ENCODE measurements at regions not wholly inside any gene's neighbourhood (a gene's known extent, or its start where the extent isn't known, plus 50 kb on each side); places are given as distances from the start of the nearest gene placed in this dataset.
"Not testable (repeated sequence)": the region's sequence is repeated elsewhere in the genome, so short reads cannot be mapped to it uniquely, and the experiment has no call there.

DNA sequence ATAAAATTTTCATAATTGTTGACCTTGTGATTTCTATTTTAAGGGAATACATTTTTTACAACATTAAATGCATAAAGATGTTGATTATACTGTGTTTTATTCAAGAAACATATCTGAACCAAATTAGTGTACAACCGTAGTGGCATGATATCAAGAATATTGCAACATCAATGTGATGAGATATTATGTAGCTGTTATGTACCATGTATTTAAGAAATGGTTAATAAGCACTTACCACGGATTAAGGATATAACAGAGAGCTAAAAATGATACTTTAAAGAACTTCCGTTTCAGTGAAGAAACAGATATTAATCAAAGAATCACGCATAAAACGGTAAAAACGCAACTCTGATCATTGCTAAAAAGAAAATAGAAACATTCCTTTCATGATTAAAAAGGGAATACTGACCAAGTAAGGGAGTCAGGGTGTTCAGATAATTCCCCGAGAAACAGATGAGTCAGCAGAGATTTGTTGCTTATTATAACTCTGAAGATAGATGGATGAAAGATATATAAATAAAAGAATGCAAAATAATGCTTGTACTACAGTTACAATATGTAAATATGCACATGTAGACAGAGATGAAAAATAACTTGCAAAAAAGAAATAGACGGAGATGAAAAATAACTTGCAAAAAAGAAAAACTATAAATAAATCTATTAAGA lies 281.9 kb upstream of the MAF start:
- intact Hi-C loops (cut with DNase I, micrococcal nuclease), result no loop called here
- H3K4me1 Mint-ChIP-seq (ENCODE audit: low read depth), result no peaks in the 10 kb centered on the region
- CTCF ChIA-PET, result no interaction called here

DNA sequence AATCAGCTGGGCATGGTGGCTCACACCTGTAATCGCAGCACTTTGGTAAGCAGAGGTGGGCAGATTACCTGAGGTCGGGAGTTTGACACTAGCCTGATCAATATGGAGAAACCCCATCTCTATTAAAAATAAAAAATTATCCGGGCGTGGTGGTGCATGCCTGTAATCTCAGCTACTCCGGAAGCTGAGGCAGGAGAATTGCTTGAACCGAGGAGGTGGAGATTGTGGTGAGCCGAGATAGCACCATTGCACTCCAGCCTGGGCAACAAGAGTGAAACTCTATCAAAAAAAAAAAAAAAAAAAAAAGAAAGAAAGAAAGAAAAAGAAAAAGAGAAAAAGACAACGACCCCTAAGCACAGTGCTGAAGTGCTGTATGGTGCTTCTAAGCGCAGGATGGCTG lies 280.6 kb upstream of the MAF start:
- DNase-seq; H3K4me1 Mint-ChIP-seq (ENCODE audit: low read depth); H3K4me3 ChIP-seq (ENCODE audit: low read length); H3K9me3 Mint-ChIP-seq; H3K27me3 Mint-ChIP-seq; CTCF ChIA-PET; POLR2A ChIA-PET; H3K27me3 ChIP-seq (ENCODE audit: control insufficient read depth in 1 of 2, insufficient read depth in 2 of 2, low read length in 2 of 2); H3K36me3 ChIP-seq (ENCODE audit: insufficient read depth, low read length); H3K27ac Mint-ChIP-seq; H3K9me3 ChIP-seq (ENCODE audit: control insufficient read depth in 1 of 2, insufficient read depth in 1 of 2, low read length in 2 of 2); H3K27ac ChIP-seq (ENCODE audit: low read depth in 1 of 2, low read length in 2 of 2); H3K36me3 Mint-ChIP-seq (ENCODE audit: low read depth); H3K4me1 ChIP-seq (ENCODE audit: insufficient read depth, low read length); intact Hi-C loops (cut with DNase I, micrococcal nuclease); ATAC-seq (ENCODE audit: poor library complexity); H3K4me3 Mint-ChIP-seq: not testable (repeated sequence)

More for the DNA sequence above, 281.9 kb upstream of the MAF start:
- H3K9me3 Mint-ChIP-seq, result no peaks in the 10 kb centered on the region
- H3K27me3 Mint-ChIP-seq, result no peaks in the 10 kb centered on the region
- no peaks in the 10 kb centered on the region for H3K27me3 ChIP-seq (ENCODE audit: control insufficient read depth in 1 of 2, insufficient read depth in 2 of 2, low read length in 2 of 2)
- H3K9me3 ChIP-seq (ENCODE audit: control insufficient read depth in 1 of 2, insufficient read depth in 1 of 2, low read length in 2 of 2), result no peaks in the 10 kb centered on the region
- no peaks in the 10 kb centered on the region for H3K36me3 ChIP-seq (ENCODE audit: insufficient read depth, low read length)
- POLR2A ChIA-PET, result no interaction called here
- no peak overlapping the region for H3K4me3 Mint-ChIP-seq
- TF ChIP-seq, protein P1, sequence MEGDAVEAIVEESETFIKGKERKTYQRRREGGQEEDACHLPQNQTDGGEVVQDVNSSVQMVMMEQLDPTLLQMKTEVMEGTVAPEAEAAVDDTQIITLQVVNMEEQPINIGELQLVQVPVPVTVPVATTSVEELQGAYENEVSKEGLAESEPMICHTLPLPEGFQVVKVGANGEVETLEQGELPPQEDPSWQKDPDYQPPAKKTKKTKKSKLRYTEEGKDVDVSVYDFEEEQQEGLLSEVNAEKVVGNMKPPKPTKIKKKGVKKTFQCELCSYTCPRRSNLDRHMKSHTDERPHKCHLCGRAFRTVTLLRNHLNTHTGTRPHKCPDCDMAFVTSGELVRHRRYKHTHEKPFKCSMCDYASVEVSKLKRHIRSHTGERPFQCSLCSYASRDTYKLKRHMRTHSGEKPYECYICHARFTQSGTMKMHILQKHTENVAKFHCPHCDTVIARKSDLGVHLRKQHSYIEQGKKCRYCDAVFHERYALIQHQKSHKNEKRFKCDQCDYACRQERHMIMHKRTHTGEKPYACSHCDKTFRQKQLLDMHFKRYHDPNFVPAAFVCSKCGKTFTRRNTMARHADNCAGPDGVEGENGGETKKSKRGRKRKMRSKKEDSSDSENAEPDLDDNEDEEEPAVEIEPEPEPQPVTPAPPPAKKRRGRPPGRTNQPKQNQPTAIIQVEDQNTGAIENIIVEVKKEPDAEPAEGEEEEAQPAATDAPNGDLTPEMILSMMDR (IDR thresholded peaks at IDR 0.05), result no peak
- no peak overlapping the region for H3K27ac Mint-ChIP-seq
- no peak for ATAC-seq (ENCODE audit: poor library complexity)
- no peak overlapping the region for H3K27ac ChIP-seq (ENCODE audit: low read depth in 1 of 2, low read length in 2 of 2)
- no peaks in the 10 kb centered on the region for H3K4me1 ChIP-seq (ENCODE audit: insufficient read depth, low read length)
- no peaks in the 10 kb centered on the region for H3K36me3 Mint-ChIP-seq (ENCODE audit: low read depth)
- no peak for DNase-seq
- H3K4me3 ChIP-seq (ENCODE audit: low read length), result no peak overlapping the region

DNA sequence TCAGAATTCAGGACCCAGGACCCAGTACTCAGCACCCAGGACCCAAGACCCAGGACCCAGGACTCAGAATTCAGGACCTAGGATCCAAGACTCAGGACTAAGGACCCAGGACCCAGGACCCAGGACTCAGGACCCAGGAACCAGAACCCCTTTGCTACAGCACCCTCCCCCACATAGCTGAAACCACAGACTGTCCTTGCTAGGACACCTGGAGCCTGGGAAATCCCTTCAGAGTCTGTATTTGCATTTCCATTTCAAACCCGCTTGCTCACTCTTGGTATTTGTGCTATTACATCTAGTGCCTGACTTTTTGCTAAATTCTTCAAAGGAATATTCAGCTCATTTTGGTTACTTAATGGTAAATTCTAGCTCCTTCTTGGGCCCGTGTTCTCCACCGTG lies 275.8 kb upstream of the MAF start:
- POLR2A ChIA-PET, result interaction anchor here (0.6 kb wide), 1 partner anchor 1021 kb away, joined by 3 read pairs; no protein-coding TSS in a partner anchor
- Histone ChIP-seq H3K27ac (ENCODE audit: low read depth in 1 of 2, low read length in 2 of 2) (no peak overlapping the region), H3K36me3 (ENCODE audit: insufficient read depth, low read length) (no peaks in the 10 kb centered on the region), H3K4me1 (ENCODE audit: insufficient read depth, low read length) (no peaks in the 10 kb centered on the region), H3K9me3 (ENCODE audit: control insufficient read depth in 1 of 2, insufficient read depth in 1 of 2, low read length in 2 of 2) (no peaks in the 10 kb centered on the region), H3K4me3 (ENCODE audit: low read length) (no peak overlapping the region), H3K27me3 (ENCODE audit: control insufficient read depth in 1 of 2, insufficient read depth in 2 of 2, low read length in 2 of 2) (no peaks in the 10 kb centered on the region)
- DNase-seq (no peak), ATAC-seq (ENCODE audit: poor library complexity) (no peak)
- intact Hi-C loops (cut with DNase I, micrococcal nuclease), result no loop called here
- H3K4me1 Mint-ChIP-seq (ENCODE audit: low read depth), result no peaks in the 10 kb centered on the region
- no peak overlapping the region for H3K27ac Mint-ChIP-seq
- H3K9me3 Mint-ChIP-seq, result no peaks in the 10 kb centered on the region
- no peaks in the 10 kb centered on the region for H3K27me3 Mint-ChIP-seq
- no peak overlapping the region for H3K4me3 Mint-ChIP-seq
- TF ChIP-seq, protein P1 (IDR thresholded peaks at IDR 0.05), result no peak
- CTCF ChIA-PET, result no interaction called here
- no peaks in the 10 kb centered on the region for H3K36me3 Mint-ChIP-seq (ENCODE audit: low read depth)

GRCh38 chr16:79874391-79874790 lies 273.9 kb upstream of the MAF start:
- no peak overlapping the region for H3K27ac ChIP-seq (ENCODE audit: low read depth in 1 of 2, low read length in 2 of 2)
- no peaks in the 10 kb centered on the region for H3K9me3 ChIP-seq (ENCODE audit: control insufficient read depth in 1 of 2, insufficient read depth in 1 of 2, low read length in 2 of 2)
- ATAC-seq (ENCODE audit: poor library complexity) (no peak), DNase-seq (no peak)
- H3K9me3 Mint-ChIP-seq, result no peaks in the 10 kb centered on the region
- H3K27ac Mint-ChIP-seq, result no peak overlapping the region
- peaks cover 0 to 3% of the 10 kb centered on the region in 2 experiments for H3K27me3 ChIP-seq (ENCODE audit: control insufficient read depth in 1 of 2, insufficient read depth in 2 of 2, low read length in 2 of 2)
- ChIA-PET POLR2A (no interaction called here), CTCF (no interaction called here)
- H3K4me1 ChIP-seq (ENCODE audit: insufficient read depth, low read length), result no peaks in the 10 kb centered on the region
- no peaks in the 10 kb centered on the region for H3K36me3 ChIP-seq (ENCODE audit: insufficient read depth, low read length)
- no peak overlapping the region for H3K4me3 Mint-ChIP-seq
- no peaks in the 10 kb centered on the region for H3K4me1 Mint-ChIP-seq (ENCODE audit: low read depth)
- no peak overlapping the region for H3K4me3 ChIP-seq (ENCODE audit: low read length)
- TF ChIP-seq, protein P1 (IDR thresholded peaks at IDR 0.05), result no peak
- H3K27me3 Mint-ChIP-seq, result no peaks in the 10 kb centered on the region
- no peaks in the 10 kb centered on the region for H3K36me3 Mint-ChIP-seq (ENCODE audit: low read depth)
- intact Hi-C loops (cut with DNase I, micrococcal nuclease), result no loop called here

All from CD4-positive, alpha-beta T cell (primary cell).